ENCODE measurements at regions not wholly inside any gene's neighbourhood (a gene's known extent, or its start where the extent isn't known, plus 50 kb on each side); places are given as distances from the start of the nearest gene placed in this dataset.

DNA sequence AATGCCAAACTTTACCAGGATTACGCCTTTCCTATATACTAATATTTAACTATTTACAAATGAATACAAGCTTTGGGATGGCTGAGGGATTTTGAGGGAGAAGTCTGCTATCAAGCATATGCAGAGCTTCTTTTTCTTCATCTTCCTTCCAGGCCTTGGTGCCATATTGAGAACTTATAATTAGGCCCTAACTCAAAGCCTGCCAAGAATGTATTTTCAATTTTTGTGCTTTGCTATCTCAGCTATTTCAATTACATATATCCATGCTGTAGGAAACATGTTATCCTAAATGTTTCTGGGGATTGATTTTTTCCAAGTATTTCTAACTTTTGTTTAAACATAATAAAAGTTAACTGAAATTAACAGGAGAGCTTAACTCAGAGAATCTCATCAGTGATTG lies 425.0 kb upstream of the GRM7 start:
- 97 to 98% methylated on average over 1 of the region's 1 CpG for WGBS, 2 donors
- intact Hi-C loops (cut with DNase I), result no loop called here

DNA sequence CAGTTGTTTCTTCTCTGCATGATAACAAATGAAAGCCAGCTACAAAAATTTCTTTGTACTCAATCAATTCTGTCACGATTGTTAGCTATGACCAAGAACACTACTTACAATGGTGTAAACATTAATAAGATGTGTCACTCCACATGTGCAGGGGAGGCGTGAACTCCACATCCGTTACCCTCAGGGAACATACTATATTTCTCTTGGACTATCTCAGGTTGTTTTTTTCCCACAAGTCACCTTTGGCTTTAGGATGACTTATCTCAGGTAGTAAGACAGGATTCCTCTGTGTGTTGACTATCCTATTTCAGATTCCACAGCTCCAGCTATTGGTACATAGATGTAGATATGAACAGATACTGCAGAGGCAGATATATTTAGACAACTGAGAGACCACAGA lies 423.3 kb upstream of the GRM7 start:
- no peak overlapping the region for H3K27ac ChIP-seq
- no peaks in the 10 kb centered on the region for H3K27me3 ChIP-seq
- WGBS, 2 donors, result 57 to 84% methylated on average over 3 of the region's 3 CpGs
- no peaks in the 10 kb centered on the region for H3K9me3 ChIP-seq
- no peaks in the 10 kb centered on the region for H3K4me1 ChIP-seq
- H3K36me3 ChIP-seq, result no peaks in the 10 kb centered on the region
- DNase-seq, result no peak
- TF ChIP-seq POLR2A (IDR thresholded peaks at IDR 0.05), result no peak
- no peak for TF ChIP-seq CTCF (IDR thresholded peaks at IDR 0.05)
- intact Hi-C loops (cut with DNase I), result no loop called here
- no peak overlapping the region for H3K4me3 ChIP-seq (replicated peaks in 1 of 3)

More for the DNA sequence above, 425.0 kb upstream of the GRM7 start:
- no peaks in the 10 kb centered on the region for H3K27me3 ChIP-seq
- no peak for DNase-seq
- no peaks in the 10 kb centered on the region for H3K36me3 ChIP-seq
- no peak overlapping the region for H3K4me3 ChIP-seq (replicated peaks in 1 of 3)
- TF ChIP-seq CTCF (IDR thresholded peaks at IDR 0.05) (no peak), POLR2A (IDR thresholded peaks at IDR 0.05) (no peak)
- no peaks in the 10 kb centered on the region for H3K9me3 ChIP-seq
- H3K4me1 ChIP-seq, result no peaks in the 10 kb centered on the region
- H3K27ac ChIP-seq, result no peak overlapping the region

DNA sequence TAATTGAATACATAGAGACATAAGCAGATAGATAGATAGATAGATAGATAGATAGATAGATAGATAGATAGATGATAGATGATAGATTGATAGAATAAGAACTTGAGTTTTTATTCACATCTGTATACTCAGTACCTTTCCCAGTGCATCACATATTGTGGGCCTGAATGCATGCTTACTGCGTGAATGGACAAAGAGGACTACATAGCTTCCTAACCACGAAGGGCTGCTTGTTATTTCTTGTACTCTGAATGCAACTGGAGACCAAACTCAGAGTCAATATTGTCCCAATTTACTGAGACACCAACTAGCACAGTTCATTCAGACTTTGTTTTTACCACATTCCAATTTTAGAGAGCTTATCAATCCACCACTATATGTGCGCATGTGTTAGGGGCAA lies 422.9 kb upstream of the GRM7 start:
- 80 to 87% methylated on average over 3 of the region's 3 CpGs for WGBS, 2 donors

GRCh38 chr3:6439226-6439625 lies 421.7 kb upstream of the GRM7 start:
- DNase-seq, result no peak
- no peaks in the 10 kb centered on the region for H3K4me1 ChIP-seq
- no peaks in the 10 kb centered on the region for H3K27me3 ChIP-seq
- H3K4me3 ChIP-seq (replicated peaks in 1 of 3), result no peak overlapping the region
- intact Hi-C loops (cut with DNase I), result no loop called here
- no peak overlapping the region for H3K27ac ChIP-seq
- WGBS, 2 donors, result 92 to 95% methylated on average over 8 of the region's 8 CpGs
- TF ChIP-seq POLR2A (IDR thresholded peaks at IDR 0.05), result no peak
- no peak for TF ChIP-seq CTCF (IDR thresholded peaks at IDR 0.05)
- no peaks in the 10 kb centered on the region for H3K9me3 ChIP-seq
- no peaks in the 10 kb centered on the region for H3K36me3 ChIP-seq

More for the DNA sequence above, 422.9 kb upstream of the GRM7 start:
- Histone ChIP-seq H3K27ac (no peak overlapping the region), H3K4me1 (no peaks in the 10 kb centered on the region), H3K36me3 (no peaks in the 10 kb centered on the region), H3K4me3 (replicated peaks in 1 of 3) (no peak overlapping the region), H3K27me3 (no peaks in the 10 kb centered on the region), H3K9me3 (no peaks in the 10 kb centered on the region)
- TF ChIP-seq CTCF (IDR thresholded peaks at IDR 0.05) (no peak), POLR2A (IDR thresholded peaks at IDR 0.05) (no peak)
- DNase-seq, result no peak
- intact Hi-C loops (cut with DNase I), result no loop called here

DNA sequence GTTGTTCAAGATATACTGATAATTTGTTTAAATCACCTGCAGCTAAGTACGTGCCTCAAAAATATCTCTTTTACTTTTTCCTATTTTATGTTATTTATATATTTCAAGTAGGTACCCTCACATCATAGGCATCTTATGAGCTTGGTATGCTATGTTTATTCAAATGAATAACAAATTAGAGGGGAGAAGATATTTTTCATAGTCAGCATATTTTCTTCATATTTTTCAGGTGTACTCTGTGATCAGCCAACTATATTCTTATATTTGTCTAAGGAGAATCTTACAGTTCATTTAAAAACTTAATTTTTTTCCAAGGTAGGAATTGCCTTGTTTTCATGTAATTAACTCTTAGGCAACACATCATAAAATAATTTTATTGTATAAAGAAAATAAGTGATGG lies 421.1 kb upstream of the GRM7 start:
- 85 to 94% methylated on average over 1 of the region's 1 CpG for WGBS, 2 donors
- intact Hi-C loops (cut with DNase I), result no loop called here
- Histone ChIP-seq H3K9me3 (no peaks in the 10 kb centered on the region), H3K27me3 (no peaks in the 10 kb centered on the region), H3K36me3 (no peaks in the 10 kb centered on the region), H3K27ac (no peak overlapping the region), H3K4me3 (replicated peaks in 1 of 3) (no peak overlapping the region), H3K4me1 (no peaks in the 10 kb centered on the region)
- DNase-seq, result no peak
- no peak for TF ChIP-seq POLR2A (IDR thresholded peaks at IDR 0.05)
- TF ChIP-seq CTCF (IDR thresholded peaks at IDR 0.05), result no peak
